SK-N-SH (cell line): ENCODE measurements at regions not wholly inside any gene's neighbourhood (a gene's known extent, or its start where the extent isn't known, plus 50 kb on each side); places are given as distances from the start of the nearest gene placed in this dataset.

Source experiments
- CTCF ChIA-PET: fragments of 300-600, 350-600 bp; formaldehyde crosslinking; extraction: SDS; loops from one replicate; lab custom pipeline; 2021; lab: Yijun Ruan, JAX
- POLR2A ChIA-PET: fragments of 350-600 bp; sonication (Branson Sonifier 250); formaldehyde crosslinking; extraction: SDS; loops from one replicate; lab custom pipeline; 2020; ENCODE audit warnings: antibody characterized with exemption, inconsistent platforms; lab: Yijun Ruan, JAX
- DNase-seq: peaks from one replicate; pipeline ENCODE4 v3.0.0; 2012
- H2AFZ ChIP-seq: fragments of 200-600 bp; sonication (generic); 2 replicates; pipeline ENCODE4 v1.8.1; 2016; ENCODE audit warnings: antibody characterized with exemption, mild to moderate bottlenecking, low read depth
- H3F3A ChIP-seq: fragments of 200-600 bp; sonication (generic); replicated peaks from 2 replicates; pipeline ENCODE3; 2016; ENCODE audit warnings: antibody characterized with exemption, mild to moderate bottlenecking; ENCODE audit not compliant: insufficient read depth
- H3K27ac ChIP-seq, 2 experiments: fragments of 200-500 bp in 1 of 2; fragments of 200-600 bp in 1 of 2; sonication (Bioruptor generic) in 1 of 2; sonication (generic), shearing (Covaris generic) in 1 of 2; 2 replicates each; pipeline versions ENCODE4 v1.5.1 to v1.6.1; 2014 to 2016; ENCODE audit warnings: low read depth in 2 of 2, inconsistent platforms in 1 of 2, low read length in 1 of 2, mild to moderate bottlenecking in 1 of 2, mixed read lengths in 1 of 2
- H3K27me3 ChIP-seq: fragments of 200-600 bp; sonication (generic), shearing (Covaris generic); 2 replicates; pipeline ENCODE4 v1.6.1; 2016; ENCODE audit warnings: mixed run types; ENCODE audit not compliant: insufficient read depth
- H3K36me3 ChIP-seq, 2 experiments: fragments of 200-500 bp in 1 of 2; fragments of 200-600 bp in 1 of 2; sonication (Bioruptor generic) in 1 of 2; sonication (generic) in 1 of 2; replicated peaks in 1 of 2; 2 replicates each; pipeline versions ENCODE3 to v1.5.1; 2014 to 2016; ENCODE audit warnings: low read length in 1 of 2, mild to moderate bottlenecking in 1 of 2; ENCODE audit not compliant: insufficient read depth in 2 of 2, control insufficient read depth in 1 of 2
- H3K4me1 ChIP-seq, 2 experiments: fragments of 200-500 bp in 1 of 2; fragments of 200-600 bp in 1 of 2; sonication (Bioruptor generic) in 1 of 2; sonication (generic), shearing (Covaris generic) in 1 of 2; 2 replicates each; pipeline versions ENCODE4 v1.5.1 to v1.6.1; 2014 to 2016; ENCODE audit warnings: low read depth in 1 of 2, low read length in 1 of 2, mixed run types in 1 of 2; ENCODE audit not compliant: insufficient read depth in 2 of 2, control insufficient read depth in 1 of 2
- H3K4me2 ChIP-seq: fragments of 200-600 bp; sonication (generic), shearing (Covaris generic); 2 replicates; pipeline ENCODE4 v1.6.1; 2017; ENCODE audit warnings: mixed run types
- H3K4me3 ChIP-seq, 2 experiments: fragments of 200-500 bp in 1 of 2; fragments of 200-600 bp in 1 of 2; sonication (Bioruptor generic) in 1 of 2; sonication (generic), shearing (Covaris generic) in 1 of 2; 2 replicates each; pipeline versions ENCODE4 v1.5.1 to v1.8.1; 2014 to 2016; ENCODE audit warnings: low read depth in 2 of 2, inconsistent platforms in 1 of 2, low read length in 1 of 2, mild to moderate bottlenecking in 1 of 2, mixed read lengths in 1 of 2, moderate library complexity in 1 of 2
- H3K79me2 ChIP-seq: fragments of 200-600 bp; sonication (generic); 2 replicates; pipeline ENCODE4 v1.8.1; 2017; ENCODE audit warnings: mild to moderate bottlenecking; ENCODE audit not compliant: insufficient read depth
- H3K9ac ChIP-seq: fragments of 200-600 bp; sonication (generic); 2 replicates; pipeline ENCODE4 v1.6.1; 2017; ENCODE audit warnings: mixed run types
- H3K9me2 ChIP-seq: fragments of 200-600 bp; sonication (generic); 2 replicates; pipeline ENCODE4 v1.6.1; 2017; ENCODE audit warnings: mixed run types
- H3K9me3 ChIP-seq: fragments of 200-600 bp; sonication (generic); 2 replicates; pipeline ENCODE4 v1.6.1; 2017; ENCODE audit warnings: mixed run types, mild to moderate bottlenecking, moderate library complexity
- H4K20me1 ChIP-seq: fragments of 200-600 bp; sonication (generic); 2 replicates; pipeline ENCODE4 v1.6.1; 2017; ENCODE audit warnings: mild to moderate bottlenecking, mixed run types; ENCODE audit not compliant: insufficient read depth
- ELF1 ChIP-seq: IDR thresholded peaks from 2 replicates; pipeline ENCODE4 v1.4.0; 2012
- FOSL2 ChIP-seq: IDR thresholded peaks from 2 replicates; pipeline ENCODE4 v1.4.0; 2012; ENCODE audit warnings: low read depth, mild to moderate bottlenecking, moderate library complexity, borderline replicate concordance
- JUND ChIP-seq: IDR thresholded peaks from 2 replicates; pipeline ENCODE4 v1.4.0; 2012
- MEF2A ChIP-seq: IDR thresholded peaks from 2 replicates; pipeline ENCODE4 v1.4.0; 2012; ENCODE audit warnings: low read depth, borderline replicate concordance
- NRF1 ChIP-seq: IDR thresholded peaks from 2 replicates; pipeline ENCODE4 v1.6.1; 2012; ENCODE audit warnings: low read depth, mild to moderate bottlenecking, low read length
- RCOR1 ChIP-seq: fragments of 150-350 bp; IDR thresholded peaks from 2 replicates; pipeline ENCODE4 v1.6.1; 2017; ENCODE audit warnings: antibody characterized with exemption, low read length
- SIN3A ChIP-seq: IDR thresholded peaks from 2 replicates; pipeline ENCODE4 v1.6.1; 2012; ENCODE audit warnings: low read depth, mild to moderate bottlenecking, low read length, moderate library complexity, borderline replicate concordance
- SMC3 ChIP-seq: IDR thresholded peaks from 2 replicates; pipeline ENCODE4 v1.6.1; 2012; ENCODE audit warnings: low read depth, low read length, improper control_type of control experiment
- TEAD4 ChIP-seq: IDR thresholded peaks from 2 replicates; pipeline ENCODE4 v1.4.0; 2012; ENCODE audit warnings: mild to moderate bottlenecking, borderline replicate concordance; ENCODE audit not compliant: insufficient read depth
- USF1 ChIP-seq: IDR thresholded peaks from 2 replicates; pipeline ENCODE4 v1.4.0; 2012; ENCODE audit warnings: low read depth, borderline replicate concordance
- USF2 ChIP-seq: fragments of 150-350 bp; IDR thresholded peaks from 2 replicates; pipeline ENCODE4 v1.6.1; 2017; ENCODE audit warnings: antibody characterized with exemption, low read length, low read depth, borderline replicate concordance
- YY1 ChIP-seq: IDR thresholded peaks from 2 replicates; pipeline ENCODE4 v1.4.0; 2012; ENCODE audit warnings: low read depth, mild to moderate bottlenecking
- WGBS: methylation state at CpG from one replicate; pipeline ENCODE4 v1.1.6; 2017; ENCODE audit warnings: low lambda C conversion rate; 5-methylcytosine and 5-hydroxymethylcytosine counted together
- TF ChIP-seq, protein P1 (sequence below): IDR thresholded peaks from 2 replicates; pipeline ENCODE4 v1.4.0; 2012; ENCODE audit warnings: low read depth
- TF ChIP-seq, protein P2 (sequence below): IDR thresholded peaks from 2 replicates; pipeline ENCODE4 v1.4.0; 2012; ENCODE audit warnings: low read depth, borderline replicate concordance
- TF ChIP-seq, protein P3 (sequence below): fragments of 150-350 bp; IDR thresholded peaks from 2 replicates; pipeline ENCODE4 v1.6.1; 2016; ENCODE audit warnings: mild to moderate bottlenecking, low read depth, low read length

DNA sequence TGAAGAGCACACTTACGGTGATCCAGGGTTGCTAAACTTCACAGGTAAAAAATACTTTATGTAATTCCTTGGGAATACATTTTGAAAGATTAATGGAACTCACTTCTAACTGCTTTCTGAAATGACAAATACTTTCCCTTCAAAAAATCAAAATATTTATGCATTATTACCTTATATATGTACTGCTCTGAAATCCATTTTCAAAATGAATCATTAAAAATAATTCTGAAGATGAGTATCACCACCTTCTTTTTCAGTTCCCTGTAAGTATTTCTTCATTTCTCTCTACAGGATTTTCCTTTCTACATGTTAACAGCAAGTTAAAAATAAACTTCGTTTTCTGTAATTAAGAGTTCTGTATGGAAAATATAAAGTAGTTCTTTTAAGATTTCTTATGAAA, 428.6 kb downstream of the TMA16 start:
- Histone ChIP-seq H2AFZ (no peak overlapping the region), H3K27me3 (no peaks in the 10 kb centered on the region), H3K4me2 (no peak overlapping the region), H3K4me1 (no peaks in the 10 kb centered on the region), H3K9me3 (no peaks in the 10 kb centered on the region), H3K36me3 (no peaks in the 10 kb centered on the region)
- TF ChIP-seq TEAD4 (no peak), YY1 (no peak), USF1 (no peak), SMC3 (no peak), ELF1 (no peak), RCOR1 (no peak), NRF1 (no peak), FOSL2 (no peak), MEF2A (no peak), USF2 (no peak), SIN3A (no peak), JUND (no peak)
- TF ChIP-seq, protein P1, sequence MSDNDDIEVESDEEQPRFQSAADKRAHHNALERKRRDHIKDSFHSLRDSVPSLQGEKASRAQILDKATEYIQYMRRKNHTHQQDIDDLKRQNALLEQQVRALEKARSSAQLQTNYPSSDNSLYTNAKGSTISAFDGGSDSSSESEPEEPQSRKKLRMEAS = no peak
- TF ChIP-seq, protein P2, sequence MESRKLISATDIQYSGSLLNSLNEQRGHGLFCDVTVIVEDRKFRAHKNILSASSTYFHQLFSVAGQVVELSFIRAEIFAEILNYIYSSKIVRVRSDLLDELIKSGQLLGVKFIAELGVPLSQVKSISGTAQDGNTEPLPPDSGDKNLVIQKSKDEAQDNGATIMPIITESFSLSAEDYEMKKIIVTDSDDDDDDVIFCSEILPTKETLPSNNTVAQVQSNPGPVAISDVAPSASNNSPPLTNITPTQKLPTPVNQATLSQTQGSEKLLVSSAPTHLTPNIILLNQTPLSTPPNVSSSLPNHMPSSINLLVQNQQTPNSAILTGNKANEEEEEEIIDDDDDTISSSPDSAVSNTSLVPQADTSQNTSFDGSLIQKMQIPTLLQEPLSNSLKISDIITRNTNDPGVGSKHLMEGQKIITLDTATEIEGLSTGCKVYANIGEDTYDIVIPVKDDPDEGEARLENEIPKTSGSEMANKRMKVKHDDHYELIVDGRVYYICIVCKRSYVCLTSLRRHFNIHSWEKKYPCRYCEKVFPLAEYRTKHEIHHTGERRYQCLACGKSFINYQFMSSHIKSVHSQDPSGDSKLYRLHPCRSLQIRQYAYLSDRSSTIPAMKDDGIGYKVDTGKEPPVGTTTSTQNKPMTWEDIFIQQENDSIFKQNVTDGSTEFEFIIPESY = no peak
- TF ChIP-seq, protein P3, sequence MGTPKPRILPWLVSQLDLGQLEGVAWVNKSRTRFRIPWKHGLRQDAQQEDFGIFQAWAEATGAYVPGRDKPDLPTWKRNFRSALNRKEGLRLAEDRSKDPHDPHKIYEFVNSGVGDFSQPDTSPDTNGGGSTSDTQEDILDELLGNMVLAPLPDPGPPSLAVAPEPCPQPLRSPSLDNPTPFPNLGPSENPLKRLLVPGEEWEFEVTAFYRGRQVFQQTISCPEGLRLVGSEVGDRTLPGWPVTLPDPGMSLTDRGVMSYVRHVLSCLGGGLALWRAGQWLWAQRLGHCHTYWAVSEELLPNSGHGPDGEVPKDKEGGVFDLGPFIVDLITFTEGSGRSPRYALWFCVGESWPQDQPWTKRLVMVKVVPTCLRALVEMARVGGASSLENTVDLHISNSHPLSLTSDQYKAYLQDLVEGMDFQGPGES = no peak
- TF ChIP-seq, all 33 proteins: peak for 0
- Histone ChIP-seq H3F3A (no peaks in the 10 kb centered on the region), H3K27ac (no peak overlapping the region), H3K9ac (no peak overlapping the region), H3K79me2 (no peaks in the 10 kb centered on the region), H4K20me1 (no peaks in the 10 kb centered on the region), H3K4me3 (no peak overlapping the region), H3K9me2 (no peaks in the 10 kb centered on the region)
- POLR2A ChIA-PET = no interaction called here
- no peak for DNase-seq
- CTCF ChIA-PET = no interaction called here
- WGBS = 0% methylated on average over 2 of the region's 2 CpGs
